ENCODE measurements at regions not wholly inside any gene's neighbourhood (a gene's known extent, or its start where the extent isn't known, plus 50 kb on each side); places are given as distances from the start of the nearest gene placed in this dataset.

DNA sequence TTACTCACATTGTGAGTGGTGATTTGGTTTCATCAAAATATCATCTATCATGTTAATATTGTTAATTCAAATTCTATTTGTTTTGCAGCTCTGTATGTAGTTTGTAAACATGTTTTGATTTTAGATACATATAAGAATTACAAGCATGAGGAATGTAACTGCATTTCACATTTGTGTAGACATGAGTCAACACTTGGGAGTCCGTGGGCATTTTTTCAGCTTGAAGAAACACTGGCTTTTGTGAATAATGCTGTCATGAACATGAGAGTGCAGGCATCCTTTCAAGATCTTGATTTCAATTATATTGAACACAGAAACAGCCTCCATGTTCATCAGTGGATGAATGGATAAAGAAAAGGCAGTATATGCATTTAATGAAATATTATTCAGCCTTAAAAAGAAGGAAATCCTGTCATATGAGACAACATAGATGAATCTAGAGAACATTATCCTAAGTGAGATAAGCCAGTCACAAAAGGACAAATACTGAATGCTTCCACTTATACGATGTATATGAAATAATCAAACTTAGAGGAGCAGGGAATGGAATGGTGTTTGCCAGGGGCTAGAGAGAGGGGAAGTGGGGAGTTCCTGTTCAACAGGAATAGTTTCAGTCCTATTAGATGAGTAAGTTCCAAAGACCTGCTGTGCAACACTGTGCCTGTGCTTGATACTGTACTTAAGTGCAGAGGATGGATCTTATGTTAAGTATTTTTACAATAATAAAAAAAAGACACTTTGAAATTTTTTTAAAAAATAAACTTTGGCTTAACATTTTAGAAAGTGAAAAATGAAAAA, 194.9 kb downstream of the LRATD1 start:
- FAIRE-seq (no peak), DNase-seq (ENCODE audit: insufficient read length, low spot score) (no peak)
- no peak for TF ChIP-seq POLR2A (IDR thresholded peaks at IDR 0.05; ENCODE audit: low read depth, low read length)

- TF ChIP-seq POLR2A (IDR thresholded peaks at IDR 0.05; ENCODE audit: low read depth, low read length): no peak
- no peak for DNase-seq (ENCODE audit: insufficient read length, low spot score)
- no peak for FAIRE-seq
Observed at GRCh38 chr2:14828223-14828622, 195.7 kb downstream of the LRATD1 start.

- DNase-seq (ENCODE audit: insufficient read length, low spot score) (no peak), FAIRE-seq (no peak)
- TF ChIP-seq POLR2A (IDR thresholded peaks at IDR 0.05; ENCODE audit: low read depth, low read length): no peak
Observed at GRCh38 chr2:14828968-14829367, 196.5 kb downstream of the LRATD1 start.

DNA sequence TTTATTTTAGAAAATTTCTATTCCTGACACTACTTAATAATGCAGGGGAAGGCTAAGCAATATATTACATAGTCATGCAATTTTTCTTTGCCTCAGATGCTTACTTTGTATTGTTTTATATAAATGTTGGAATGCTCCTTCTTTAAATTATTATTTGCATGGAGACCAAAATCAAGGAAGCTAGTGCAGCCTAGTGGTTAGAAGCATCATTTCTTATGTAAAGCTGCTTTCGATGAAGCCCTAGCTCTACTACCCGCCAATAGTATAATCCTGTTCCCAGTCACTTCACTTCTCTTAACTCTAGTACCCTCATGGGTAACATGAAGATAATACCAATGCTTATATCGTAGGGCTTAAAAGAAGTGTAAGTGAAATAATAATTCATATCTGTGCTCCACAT, 198.9 kb downstream of the LRATD1 start:
- no peak for DNase-seq (ENCODE audit: insufficient read length, low spot score)
- no peak for FAIRE-seq
- TF ChIP-seq POLR2A (IDR thresholded peaks at IDR 0.05; ENCODE audit: low read depth, low read length): no peak

- DNase-seq (ENCODE audit: insufficient read length, low spot score) (no peak), FAIRE-seq (no peak)
- TF ChIP-seq POLR2A (IDR thresholded peaks at IDR 0.05; ENCODE audit: low read depth, low read length): no peak
Observed at GRCh38 chr2:14843507-14844204, 211.1 kb downstream of the LRATD1 start.

GRCh38 chr2:14855751-14856150, 223.2 kb downstream of the LRATD1 start:
- DNase-seq (ENCODE audit: insufficient read length, low spot score) (no peak), FAIRE-seq (no peak)
- TF ChIP-seq POLR2A (IDR thresholded peaks at IDR 0.05; ENCODE audit: low read depth, low read length): no peak

GRCh38 chr2:14861181-14861580, 228.7 kb downstream of the LRATD1 start:
- no peak for DNase-seq (ENCODE audit: insufficient read length, low spot score)
- no peak for TF ChIP-seq POLR2A (IDR thresholded peaks at IDR 0.05; ENCODE audit: low read depth, low read length)
- no peak for FAIRE-seq

DNA sequence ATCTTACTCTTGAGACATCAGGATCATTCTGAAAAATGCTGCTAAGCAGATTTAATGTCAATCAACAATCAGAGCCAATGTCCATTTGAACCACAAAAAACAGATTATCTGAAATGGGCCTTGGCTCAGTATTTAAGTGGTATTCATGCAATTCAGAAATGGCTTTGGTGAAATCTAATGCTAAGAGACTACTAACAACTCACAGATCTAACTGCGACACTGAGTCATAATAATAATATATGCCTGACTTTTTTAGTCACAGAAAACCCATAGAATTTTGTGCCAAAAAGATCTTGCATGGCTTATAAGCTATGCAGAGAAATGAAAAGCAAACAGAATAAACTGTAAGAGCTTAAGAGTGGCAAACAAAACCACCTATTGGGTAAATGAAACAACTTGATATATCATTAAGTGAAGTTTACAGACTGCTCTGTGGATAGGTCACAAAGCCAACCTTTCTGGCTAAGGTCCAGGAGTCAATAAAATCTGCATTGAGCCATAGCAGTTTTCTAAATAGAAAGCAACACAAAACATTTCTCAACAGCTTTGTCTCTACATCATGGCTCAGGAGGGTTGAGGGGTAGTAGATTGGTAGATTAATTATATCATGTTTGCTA, 234.3 kb downstream of the LRATD1 start:
- TF ChIP-seq POLR2A (IDR thresholded peaks at IDR 0.05; ENCODE audit: low read depth, low read length): no peak
- DNase-seq (ENCODE audit: insufficient read length, low spot score): no peak
- no peak for FAIRE-seq

DNA sequence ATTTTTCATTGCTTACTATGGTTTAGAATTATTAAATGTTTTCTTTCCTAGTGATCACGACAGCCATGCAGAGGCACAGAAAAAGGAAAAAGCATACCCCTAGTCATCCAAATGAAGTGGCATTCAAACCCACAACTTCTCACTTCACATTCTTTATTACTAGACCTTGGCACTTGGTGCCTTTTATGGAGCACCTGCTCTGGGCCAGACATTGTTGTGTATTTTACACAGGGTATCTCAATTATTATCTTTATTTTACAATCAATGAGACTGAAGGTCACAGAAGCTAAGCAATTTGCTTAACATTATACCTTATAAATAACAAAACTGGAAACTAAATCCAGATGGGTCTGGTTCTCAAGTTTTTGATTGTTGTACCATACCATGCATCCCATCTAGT, 235.3 kb downstream of the LRATD1 start:
- FAIRE-seq (no peak), DNase-seq (ENCODE audit: insufficient read length, low spot score) (no peak)
- no peak for TF ChIP-seq POLR2A (IDR thresholded peaks at IDR 0.05; ENCODE audit: low read depth, low read length)

DNA sequence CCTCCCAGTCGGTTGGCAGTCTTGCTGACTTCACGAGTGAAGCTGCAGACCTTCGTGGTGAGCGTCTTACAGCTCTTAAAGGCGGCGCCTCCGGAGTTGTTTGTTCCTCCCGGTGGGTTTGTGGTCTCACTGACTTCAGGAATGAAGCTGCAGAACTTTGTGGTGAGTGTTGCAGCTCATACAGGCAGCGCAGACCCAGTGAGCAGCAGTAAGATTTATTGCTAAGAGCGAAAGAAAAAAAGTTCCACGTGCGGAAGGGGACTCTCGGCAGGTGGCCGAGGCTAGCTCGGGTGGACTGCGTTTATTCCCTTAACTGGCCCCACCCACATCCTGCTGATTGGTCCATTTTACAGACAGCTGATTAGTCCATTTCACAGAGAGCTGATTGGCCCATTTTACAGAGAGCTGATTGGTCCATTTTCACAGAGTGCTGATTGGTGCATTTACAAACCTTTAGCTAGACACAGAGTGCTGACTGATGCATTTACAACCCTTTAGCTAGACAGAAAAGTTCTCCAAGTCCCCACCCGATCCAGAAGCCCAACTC, 240.3 kb downstream of the LRATD1 start:
- DNase-seq (ENCODE audit: insufficient read length, low spot score) (no peak), FAIRE-seq (no peak)
- no peak for TF ChIP-seq POLR2A (IDR thresholded peaks at IDR 0.05; ENCODE audit: low read depth, low read length)

GRCh38 chr2:14881651-14882327, 249.3 kb downstream of the LRATD1 start:
- TF ChIP-seq POLR2A (IDR thresholded peaks at IDR 0.05; ENCODE audit: low read depth, low read length): no peak
- FAIRE-seq (no peak), DNase-seq (ENCODE audit: insufficient read length, low spot score) (no peak)

GRCh38 chr2:14884651-14885050, 252.1 kb downstream of the LRATD1 start:
- no peak for TF ChIP-seq POLR2A (IDR thresholded peaks at IDR 0.05; ENCODE audit: low read depth, low read length)
- no peak for DNase-seq (ENCODE audit: insufficient read length, low spot score)
- no peak for FAIRE-seq

DNA sequence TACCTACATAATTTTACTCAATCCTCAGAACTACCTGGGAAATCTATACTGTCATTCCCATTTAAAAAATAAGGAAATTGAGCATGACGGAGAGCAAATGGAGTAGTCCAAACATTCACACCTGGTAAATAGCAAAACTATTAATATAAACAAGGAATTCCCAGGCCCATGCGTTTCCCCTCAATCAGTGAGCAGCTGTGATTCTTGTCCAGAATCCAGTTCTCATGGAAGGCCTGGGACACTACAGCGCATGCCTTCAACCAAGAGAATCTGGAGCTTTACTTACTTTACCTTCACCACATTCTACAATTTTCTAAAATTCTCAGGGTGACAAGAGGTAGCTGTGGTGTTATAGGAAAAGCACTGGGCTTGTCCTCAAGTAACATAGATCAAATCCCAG, 259.0 kb downstream of the LRATD1 start:
- no peak for TF ChIP-seq POLR2A (IDR thresholded peaks at IDR 0.05; ENCODE audit: low read depth, low read length)
- DNase-seq (ENCODE audit: insufficient read length, low spot score): no peak
- no peak for FAIRE-seq
